Gastrocnemius medialis (tissue), 4 donors: ENCODE measurements at regions not wholly inside any gene's neighbourhood (a gene's known extent, or its start where the extent isn't known, plus 50 kb on each side); places are given as distances from the start of the nearest gene placed in this dataset.

Source experiments
- ATAC-seq, 2 donors: fragments of 150-250 bp; one replicate each; pipeline ENCODE4 v1.9.1; 2016
- DNase-seq, 2 donors: peaks; one replicate each; pipeline ENCODE4 v3.0.0-alpha.2; 2019
- H3K27ac ChIP-seq, 4 donors: fragments of 200-600 bp; sonication (generic); 1 replicate in 1 of 4; 2 replicates in 3 of 4; pipeline ENCODE4 v1.5.1; 2016 to 2018; ENCODE audit warnings: mild to moderate bottlenecking in 2 of 4, moderate library complexity in 1 of 4
- H3K27me3 ChIP-seq, 3 donors: fragments of 200-600 bp; sonication (generic) in 2 of 3; 1 replicate in 1 of 3; 2 replicates in 2 of 3; pipeline versions ENCODE4 v1.5.1 to v1.6.0; 2016 to 2019; ENCODE audit warnings: mild to moderate bottlenecking in 1 of 3, moderate library complexity in 1 of 3
- H3K36me3 ChIP-seq, 2 donors: fragments of 200-600 bp; sonication (generic) in 1 of 2; one replicate each; pipeline ENCODE4 v1.5.1; 2017 to 2018
- H3K4me1 ChIP-seq, 2 donors: fragments of 200-600 bp; sonication (generic) in 1 of 2; one replicate each; pipeline ENCODE4 v1.5.1; 2016 to 2017; ENCODE audit warnings: mild to moderate bottlenecking in 2 of 2
- H3K4me3 ChIP-seq, 4 donors: fragments of 200-600 bp; sonication (generic) in 3 of 4; 1 replicate in 1 of 4; 2 replicates in 3 of 4; pipeline ENCODE4 v1.5.1; 2016 to 2019; ENCODE audit warnings: mild to moderate bottlenecking in 2 of 4
- H3K9me3 ChIP-seq, 3 donors: fragments of 200-600 bp; sonication (generic) in 2 of 3; 1 replicate in 1 of 3; 2 replicates in 2 of 3; pipeline ENCODE4 v1.5.1; 2016 to 2019
- CTCF ChIP-seq, 5 experiments: fragments of 450-650 bp in 3 of 5; fragments of 200-600 bp in 2 of 5; sonication (generic) in 2 of 5; IDR thresholded peaks in 4 of 5; conservative IDR thresholded peaks in 1 of 5; 1 replicate in 4 of 5; 2 replicates in 1 of 5; pipeline ENCODE4 v1.5.1; 2016 to 2019; ENCODE audit warnings: antibody characterized with exemption in 5 of 5, mild to moderate bottlenecking in 3 of 5, moderate library complexity in 3 of 5
- POLR2A ChIP-seq, 2 donors: fragments of 450-650 bp; IDR thresholded peaks; one replicate each; pipeline ENCODE4 v1.6.1; 2017; ENCODE audit warnings: antibody characterized with exemption in 2 of 2, mild to moderate bottlenecking in 2 of 2, moderate library complexity in 2 of 2
- in situ Hi-C, 4 donors: fragments of 200-750 bp; cut with MboI; loops; one replicate each; pipeline versions ENCODE4 v1.15.0 to v1.8.0; 2017; ENCODE audit warnings: low sequenced_read_pairs in 4 of 4
- intact Hi-C: fragments of 100-400 bp; cut with DNase I; formaldehyde crosslinking; loops from one replicate; pipeline ENCODE4 v1.15.1; 2023; ENCODE audit warnings: low total_unique reads

GRCh38 chr2:152238016-152238415, 62.5 kb upstream of the STAM2 start:
- no peak overlapping the region for H3K4me3 ChIP-seq
- H3K9me3 ChIP-seq, result no peaks in the 10 kb centered on the region
- TF ChIP-seq POLR2A (IDR thresholded peaks at IDR 0.05) (no peak), CTCF (IDR thresholded peaks at IDR 0.05 in 4 of 5, conservative IDR thresholded peaks at IDR 0.05 in 1 of 5) (no peak)
- H3K27ac ChIP-seq, result no peak overlapping the region
- ATAC-seq (no peak), DNase-seq (no peak)
- in situ Hi-C loops, result no loop called here
- no peaks in the 10 kb centered on the region for H3K4me1 ChIP-seq
- H3K27me3 ChIP-seq, result no peaks in the 10 kb centered on the region
- no peaks in the 10 kb centered on the region for H3K36me3 ChIP-seq
- intact Hi-C loops, result no loop called here

GRCh38 chr2:152240559-152241231, 65.1 kb upstream of the STAM2 start:
- Histone ChIP-seq H3K27ac (no peak overlapping the region), H3K9me3 (no peaks in the 10 kb centered on the region), H3K4me1 (no peaks in the 10 kb centered on the region), H3K27me3 (no peaks in the 10 kb centered on the region), H3K36me3 (no peaks in the 10 kb centered on the region), H3K4me3 (no peak overlapping the region)
- no peak for ATAC-seq
- intact Hi-C loops, result no loop called here
- in situ Hi-C loops, result no loop called here
- no peak for DNase-seq
- no peak for TF ChIP-seq CTCF (IDR thresholded peaks at IDR 0.05 in 4 of 5, conservative IDR thresholded peaks at IDR 0.05 in 1 of 5)
- no peak for TF ChIP-seq POLR2A (IDR thresholded peaks at IDR 0.05)

GRCh38 chr2:152241948-152242729, 66.6 kb upstream of the STAM2 start:
- Histone ChIP-seq H3K27ac (no peak overlapping the region), H3K4me1 (no peaks in the 10 kb centered on the region), H3K27me3 (no peaks in the 10 kb centered on the region), H3K9me3 (no peaks in the 10 kb centered on the region), H3K36me3 (no peaks in the 10 kb centered on the region), H3K4me3 (no peak overlapping the region)
- ATAC-seq (no peak), DNase-seq (no peak)
- intact Hi-C loops, result no loop called here
- TF ChIP-seq POLR2A (IDR thresholded peaks at IDR 0.05) (no peak), CTCF (IDR thresholded peaks at IDR 0.05 in 4 of 5, conservative IDR thresholded peaks at IDR 0.05 in 1 of 5) (no peak)
- in situ Hi-C loops, result no loop called here

GRCh38 chr2:152242787-152243472, 67.4 kb upstream of the STAM2 start:
- no peaks in the 10 kb centered on the region for H3K27me3 ChIP-seq
- intact Hi-C loops (no loop called here), in situ Hi-C loops (no loop called here)
- H3K9me3 ChIP-seq, result no peaks in the 10 kb centered on the region
- no peak for DNase-seq
- no peak for ATAC-seq
- H3K4me1 ChIP-seq, result no peaks in the 10 kb centered on the region
- no peaks in the 10 kb centered on the region for H3K36me3 ChIP-seq
- no peak overlapping the region for H3K27ac ChIP-seq
- H3K4me3 ChIP-seq, result no peak overlapping the region
- no peak for TF ChIP-seq POLR2A (IDR thresholded peaks at IDR 0.05)
- no peak for TF ChIP-seq CTCF (IDR thresholded peaks at IDR 0.05 in 4 of 5, conservative IDR thresholded peaks at IDR 0.05 in 1 of 5)
